Hepatocyte (in vitro differentiated cells): ENCODE measurements at regions not wholly inside any gene's neighbourhood (a gene's known extent, or its start where the extent isn't known, plus 50 kb on each side); places are given as distances from the start of the nearest gene placed in this dataset.

Experiments
- DNase-seq: peaks from one replicate; pipeline ENCODE4 v3.0.0-alpha.2; 2016; ENCODE audit warnings: low spot score
- H2AFZ ChIP-seq: fragments of 200-600 bp; sonication (generic); 2 replicates; pipeline ENCODE4 v1.6.0; 2016; ENCODE audit warnings: antibody characterized with exemption, mild to moderate bottlenecking
- H3K27ac ChIP-seq: fragments of 200-600 bp; sonication (generic); 2 replicates; pipeline ENCODE4 v1.5.1; 2016; ENCODE audit warnings: mild to moderate bottlenecking
- H3K27me3 ChIP-seq: fragments of 200-600 bp; sonication (generic); 2 replicates; pipeline ENCODE4 v1.6.1; 2016
- H3K36me3 ChIP-seq: fragments of 200-600 bp; sonication (generic); replicated peaks from 2 replicates; pipeline ENCODE4 v1.5.1; 2016; ENCODE audit warnings: low read depth; ENCODE audit not compliant: insufficient read depth
- H3K4me1 ChIP-seq: fragments of 200-600 bp; sonication (generic); 2 replicates; pipeline ENCODE4 v1.5.1; 2016; ENCODE audit warnings: mild to moderate bottlenecking, moderate library complexity; ENCODE audit not compliant: insufficient read depth
- H3K4me2 ChIP-seq: fragments of 200-600 bp; sonication (generic); 2 replicates; pipeline ENCODE4 v1.6.0; 2016
- H3K4me3 ChIP-seq: fragments of 200-600 bp; sonication (generic); 2 replicates; pipeline ENCODE4 v1.5.1; 2016; ENCODE audit warnings: mild to moderate bottlenecking
- H3K79me2 ChIP-seq: fragments of 200-600 bp; sonication (generic); 2 replicates; pipeline ENCODE4 v1.6.0; 2017; ENCODE audit warnings: mild to moderate bottlenecking
- H3K9me2 ChIP-seq: fragments of 200-600 bp; sonication (generic); replicated peaks from 2 replicates; pipeline ENCODE4 v1.6.0; 2017; ENCODE audit warnings: mild to moderate bottlenecking; ENCODE audit not compliant: insufficient read depth
- H3K9me3 ChIP-seq: fragments of 200-600 bp; sonication (generic); 2 replicates; pipeline ENCODE4 v1.5.1; 2016; ENCODE audit warnings: low read depth, mild to moderate bottlenecking
- H4K20me1 ChIP-seq: fragments of 200-600 bp; sonication (generic); 2 replicates; pipeline ENCODE4 v1.6.0; 2016; ENCODE audit warnings: mild to moderate bottlenecking; ENCODE audit not compliant: insufficient read depth, poor library complexity, severe bottlenecking
- EZH2 ChIP-seq: fragments of 200-600 bp; sonication (generic); IDR thresholded peaks from 2 replicates; pipeline ENCODE4 v1.6.1; 2016; ENCODE audit warnings: antibody characterized with exemption, mild to moderate bottlenecking, borderline replicate concordance
- EZH2phosphoT487 ChIP-seq: fragments of 200-600 bp; sonication (generic); IDR thresholded peaks from one replicate; pipeline ENCODE4 v1.6.1; 2018; ENCODE audit warnings: antibody characterized with exemption, mild to moderate bottlenecking, low read depth, moderate library complexity; ENCODE audit not compliant: unreplicated experiment, severe bottlenecking
- WGBS: methylation state at CpG from one replicate; pipeline ENCODE4 v1.1.6; 2016; ENCODE audit warnings: low lambda C conversion rate; ENCODE audit errors: missing lambda C conversion rate; 5-methylcytosine and 5-hydroxymethylcytosine counted together
- TF ChIP-seq, protein P1 (sequence below): fragments of 200-600 bp; sonication (generic); IDR thresholded peaks from 2 replicates; pipeline ENCODE4 v1.5.1; 2016; ENCODE audit warnings: antibody characterized with exemption, mild to moderate bottlenecking; ENCODE audit not compliant: poor library complexity

DNA sequence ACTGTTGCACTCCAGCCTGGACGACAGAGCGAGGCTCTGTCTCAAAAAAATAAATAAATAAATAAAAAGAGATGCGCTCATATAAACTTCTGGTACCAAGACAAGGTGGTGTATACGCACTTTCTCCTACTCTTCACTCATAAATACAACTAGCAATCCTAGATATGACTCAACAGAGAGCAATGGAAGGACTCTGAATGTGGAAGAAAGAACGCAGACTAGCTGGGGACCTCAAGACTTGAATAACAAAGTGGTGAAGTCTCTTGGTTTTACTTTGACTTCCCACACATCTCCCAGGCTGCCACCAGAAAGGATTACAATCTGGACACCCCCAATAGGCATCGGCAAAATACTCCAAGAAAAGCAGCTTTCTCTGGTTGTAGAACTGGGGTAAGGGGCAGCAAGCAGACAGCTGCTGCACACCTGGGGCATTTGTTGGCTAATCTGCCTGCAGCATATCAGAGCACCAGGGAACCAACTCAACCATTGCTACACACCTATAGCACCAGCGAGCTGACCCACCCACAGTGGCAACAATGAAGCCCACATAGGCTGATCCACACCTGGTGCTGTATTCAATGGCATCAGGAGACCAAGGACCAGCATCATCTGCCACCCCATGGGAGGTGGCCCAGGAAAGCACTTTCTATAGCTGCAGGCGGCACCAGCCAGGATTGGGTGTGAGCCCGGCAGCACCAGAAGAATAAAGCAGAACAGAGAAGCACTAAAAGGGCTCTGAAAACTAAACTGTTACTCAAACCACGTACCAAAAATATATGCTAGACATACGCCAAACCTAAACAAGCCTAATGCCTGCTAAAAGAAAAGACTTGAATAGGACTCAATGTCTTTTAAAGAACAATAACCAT, 1231.7 kb upstream of the TMEM132C start:
- 91% methylated on average over 11 of the region's 11 CpGs for WGBS
- no peak overlapping the region for H2AFZ ChIP-seq

GRCh38 chr12:127038152-127038551, 1228.8 kb upstream of the TMEM132C start:
- DNase-seq = no peak
- no peaks in the 10 kb centered on the region for H3K79me2 ChIP-seq
- H3K27me3 ChIP-seq = peaks cover 4% of the 10 kb centered on the region
- H3K4me3 ChIP-seq = no peak overlapping the region
- H3K9me3 ChIP-seq = no peaks in the 10 kb centered on the region
- no peak overlapping the region for H3K4me2 ChIP-seq
- H4K20me1 ChIP-seq = no peaks in the 10 kb centered on the region
- WGBS = 90% methylated on average over 1 of the region's 1 CpG
- TF ChIP-seq EZH2phosphoT487 (no peak), EZH2 (no peak)
- TF ChIP-seq, protein P1, sequence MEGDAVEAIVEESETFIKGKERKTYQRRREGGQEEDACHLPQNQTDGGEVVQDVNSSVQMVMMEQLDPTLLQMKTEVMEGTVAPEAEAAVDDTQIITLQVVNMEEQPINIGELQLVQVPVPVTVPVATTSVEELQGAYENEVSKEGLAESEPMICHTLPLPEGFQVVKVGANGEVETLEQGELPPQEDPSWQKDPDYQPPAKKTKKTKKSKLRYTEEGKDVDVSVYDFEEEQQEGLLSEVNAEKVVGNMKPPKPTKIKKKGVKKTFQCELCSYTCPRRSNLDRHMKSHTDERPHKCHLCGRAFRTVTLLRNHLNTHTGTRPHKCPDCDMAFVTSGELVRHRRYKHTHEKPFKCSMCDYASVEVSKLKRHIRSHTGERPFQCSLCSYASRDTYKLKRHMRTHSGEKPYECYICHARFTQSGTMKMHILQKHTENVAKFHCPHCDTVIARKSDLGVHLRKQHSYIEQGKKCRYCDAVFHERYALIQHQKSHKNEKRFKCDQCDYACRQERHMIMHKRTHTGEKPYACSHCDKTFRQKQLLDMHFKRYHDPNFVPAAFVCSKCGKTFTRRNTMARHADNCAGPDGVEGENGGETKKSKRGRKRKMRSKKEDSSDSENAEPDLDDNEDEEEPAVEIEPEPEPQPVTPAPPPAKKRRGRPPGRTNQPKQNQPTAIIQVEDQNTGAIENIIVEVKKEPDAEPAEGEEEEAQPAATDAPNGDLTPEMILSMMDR = no peak
- H3K4me1 ChIP-seq = no peaks in the 10 kb centered on the region
- H3K36me3 ChIP-seq = no peaks in the 10 kb centered on the region
- H3K9me2 ChIP-seq = no peaks in the 10 kb centered on the region
- H3K27ac ChIP-seq = no peak overlapping the region
- no peak overlapping the region for H2AFZ ChIP-seq

More for the DNA sequence above, 1231.7 kb upstream of the TMEM132C start:
- Histone ChIP-seq H3K4me3 (no peak overlapping the region), H3K4me2 (no peak overlapping the region), H3K4me1 (no peaks in the 10 kb centered on the region), H3K36me3 (no peaks in the 10 kb centered on the region), H3K9me2 (no peaks in the 10 kb centered on the region), H3K27me3 (peaks cover 4% of the 10 kb centered on the region), H3K9me3 (no peaks in the 10 kb centered on the region), H3K79me2 (no peaks in the 10 kb centered on the region), H3K27ac (no peak overlapping the region), H4K20me1 (no peaks in the 10 kb centered on the region)
- no peak for DNase-seq
- TF ChIP-seq EZH2 (no peak), EZH2phosphoT487 (no peak)
- TF ChIP-seq, protein P1 = no peak

GRCh38 chr12:127038761-127039160, 1228.2 kb upstream of the TMEM132C start:
- Histone ChIP-seq H3K4me1 (no peaks in the 10 kb centered on the region), H2AFZ (no peak overlapping the region), H3K27ac (no peak overlapping the region), H3K36me3 (no peaks in the 10 kb centered on the region), H4K20me1 (no peaks in the 10 kb centered on the region), H3K4me2 (no peak overlapping the region), H3K79me2 (no peaks in the 10 kb centered on the region), H3K9me3 (no peaks in the 10 kb centered on the region), H3K27me3 (peaks cover 4% of the 10 kb centered on the region), H3K4me3 (no peak overlapping the region), H3K9me2 (no peaks in the 10 kb centered on the region)
- TF ChIP-seq, protein P1 = no peak
- TF ChIP-seq EZH2phosphoT487 = no peak
- no peak for TF ChIP-seq EZH2
- DNase-seq = no peak
- WGBS = 83% methylated on average over 10 of the region's 10 CpGs
